HEK293T (cell line): ENCODE measurements at regions not wholly inside any gene's neighbourhood (a gene's known extent, or its start where the extent isn't known, plus 50 kb on each side); places are given as distances from the start of the nearest gene placed in this dataset.

Source experiments
- BHLHE40 ChIP-seq: fragments of 450-650 bp; IDR thresholded peaks from 2 replicates; pipeline ENCODE4 v1.6.1; 2016; ENCODE audit warnings: mild to moderate bottlenecking, moderate library complexity, borderline replicate concordance
- FOXA1 ChIP-seq: fragments of 450-650 bp; IDR thresholded peaks from 2 replicates; pipeline ENCODE4 v1.6.1; 2016; ENCODE audit warnings: mild to moderate bottlenecking
- FOXM1 ChIP-seq: fragments of 450-650 bp; IDR thresholded peaks from 2 replicates; pipeline ENCODE4 v1.6.1; 2017; ENCODE audit warnings: mild to moderate bottlenecking, borderline replicate concordance
- NFRKB ChIP-seq: fragments of 450-650 bp; IDR thresholded peaks from 2 replicates; pipeline ENCODE4 v1.6.1; 2016; ENCODE audit warnings: mild to moderate bottlenecking, moderate library complexity
- SP1 ChIP-seq: fragments of 450-650 bp; IDR thresholded peaks from 2 replicates; pipeline ENCODE4 v1.6.1; 2017
- SUZ12 ChIP-seq: fragments of 450-650 bp; IDR thresholded peaks from 2 replicates; pipeline ENCODE4 v1.6.1; 2016; ENCODE audit warnings: mild to moderate bottlenecking
- TARDBP ChIP-seq: fragments of 450-650 bp; IDR thresholded peaks from 2 replicates; pipeline ENCODE4 v1.6.1; 2016

GRCh38 chr12:124635316-124635715 is 67.9 kb upstream of the NCOR2 start:
- TF ChIP-seq SP1: no peak
- TF ChIP-seq SUZ12: no peak
- TF ChIP-seq FOXA1: no peak
- no peak for TF ChIP-seq TARDBP
- no peak for TF ChIP-seq FOXM1
- no peak for TF ChIP-seq NFRKB
- TF ChIP-seq BHLHE40: no peak
